ENCODE measurements at regions not wholly inside any gene's neighbourhood (a gene's known extent, or its start where the extent isn't known, plus 50 kb on each side); places are given as distances from the start of the nearest gene placed in this dataset.

GRCh38 chr10:78620985-78621799, 447.6 kb upstream of the ZMIZ1 start:
- H3K9me3 Mint-ChIP-seq (ENCODE audit: unreplicated experiment), result no peaks in the 10 kb centered on the region
- ChIA-PET POLR2A (no interaction called here), CTCF (interaction anchor here (0.6 kb wide), 1 partner anchor 29 kb away, joined by 3 read pairs; no protein-coding TSS in a partner anchor)
- BruUV-seq (replicated peaks), result no TSS peak
- no peak overlapping the region for H3K27ac Mint-ChIP-seq (ENCODE audit: low read depth, unreplicated experiment)
- peaks cover 70% of the 10 kb centered on the region for H3K27me3 Mint-ChIP-seq (ENCODE audit: insufficient read depth, unreplicated experiment)
- intact Hi-C loops (cut with micrococcal nuclease), result no loop called here
- no peak for DNase-seq (ENCODE audit: unreplicated experiment)
- TF ChIP-seq, protein P1, sequence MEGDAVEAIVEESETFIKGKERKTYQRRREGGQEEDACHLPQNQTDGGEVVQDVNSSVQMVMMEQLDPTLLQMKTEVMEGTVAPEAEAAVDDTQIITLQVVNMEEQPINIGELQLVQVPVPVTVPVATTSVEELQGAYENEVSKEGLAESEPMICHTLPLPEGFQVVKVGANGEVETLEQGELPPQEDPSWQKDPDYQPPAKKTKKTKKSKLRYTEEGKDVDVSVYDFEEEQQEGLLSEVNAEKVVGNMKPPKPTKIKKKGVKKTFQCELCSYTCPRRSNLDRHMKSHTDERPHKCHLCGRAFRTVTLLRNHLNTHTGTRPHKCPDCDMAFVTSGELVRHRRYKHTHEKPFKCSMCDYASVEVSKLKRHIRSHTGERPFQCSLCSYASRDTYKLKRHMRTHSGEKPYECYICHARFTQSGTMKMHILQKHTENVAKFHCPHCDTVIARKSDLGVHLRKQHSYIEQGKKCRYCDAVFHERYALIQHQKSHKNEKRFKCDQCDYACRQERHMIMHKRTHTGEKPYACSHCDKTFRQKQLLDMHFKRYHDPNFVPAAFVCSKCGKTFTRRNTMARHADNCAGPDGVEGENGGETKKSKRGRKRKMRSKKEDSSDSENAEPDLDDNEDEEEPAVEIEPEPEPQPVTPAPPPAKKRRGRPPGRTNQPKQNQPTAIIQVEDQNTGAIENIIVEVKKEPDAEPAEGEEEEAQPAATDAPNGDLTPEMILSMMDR (IDR thresholded peaks at IDR 0.05; ENCODE audit: unreplicated experiment), result no peak
- peaks cover 12% of the 10 kb centered on the region for H3K36me3 Mint-ChIP-seq (ENCODE audit: insufficient read depth, unreplicated experiment)
- no peak overlapping the region for H3K4me3 Mint-ChIP-seq (ENCODE audit: unreplicated experiment)
- H3K4me1 Mint-ChIP-seq (ENCODE audit: insufficient read depth, unreplicated experiment), result peaks cover 11% of the 10 kb centered on the region

DNA sequence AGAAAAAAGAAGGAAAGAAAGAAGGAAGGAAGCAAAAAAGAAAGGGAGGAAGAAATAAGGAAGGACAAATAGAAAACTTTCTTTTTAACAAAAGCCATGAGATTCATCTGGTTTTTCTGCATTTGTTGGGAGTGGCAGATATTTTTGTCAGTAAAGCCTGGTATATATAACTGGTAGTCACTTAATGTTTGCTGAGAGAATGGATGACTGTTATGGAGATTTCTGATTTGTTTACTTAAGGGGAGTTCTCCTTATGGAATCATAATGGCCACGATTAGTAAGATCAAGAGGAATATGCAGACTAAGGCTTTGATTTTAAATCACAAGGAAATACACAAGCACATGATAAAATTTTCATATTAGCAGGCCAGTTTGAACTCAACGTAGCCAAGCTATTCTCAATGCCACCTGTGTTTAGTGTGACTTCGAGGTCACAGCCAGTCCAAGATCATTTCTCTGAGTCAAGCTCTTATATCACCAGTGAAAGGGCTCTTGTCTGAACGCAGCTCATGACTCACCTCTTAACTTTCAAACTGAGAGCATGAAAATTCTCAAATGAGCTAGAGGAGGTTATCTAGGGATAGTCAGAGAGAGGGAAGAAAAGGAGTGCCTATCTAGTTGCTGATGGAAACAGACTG, 445.1 kb upstream of the ZMIZ1 start:
- no peaks in the 10 kb centered on the region for H3K9me3 Mint-ChIP-seq (ENCODE audit: unreplicated experiment)
- H3K27ac Mint-ChIP-seq (ENCODE audit: low read depth, unreplicated experiment), result no peak overlapping the region
- intact Hi-C loops (cut with micrococcal nuclease), result no loop called here
- ChIA-PET POLR2A (interaction anchor here (0.7 to 1.1 kb wide), 2 partner anchors 12 to 67 kb away, joined by 3 to 4 read pairs; no protein-coding TSS in a partner anchor), CTCF (no interaction called here)
- H3K27me3 Mint-ChIP-seq (ENCODE audit: insufficient read depth, unreplicated experiment), result peaks cover 82% of the 10 kb centered on the region
- H3K4me1 Mint-ChIP-seq (ENCODE audit: insufficient read depth, unreplicated experiment), result peaks cover 11% of the 10 kb centered on the region
- TF ChIP-seq, protein P1 (IDR thresholded peaks at IDR 0.05; ENCODE audit: unreplicated experiment), result no peak
- no peak overlapping the region for H3K4me3 Mint-ChIP-seq (ENCODE audit: unreplicated experiment)
- no TSS peak for BruUV-seq (replicated peaks)
- H3K36me3 Mint-ChIP-seq (ENCODE audit: insufficient read depth, unreplicated experiment), result peaks cover 12% of the 10 kb centered on the region
- peak; percentile 13 for DNase-seq (ENCODE audit: unreplicated experiment)

DNA sequence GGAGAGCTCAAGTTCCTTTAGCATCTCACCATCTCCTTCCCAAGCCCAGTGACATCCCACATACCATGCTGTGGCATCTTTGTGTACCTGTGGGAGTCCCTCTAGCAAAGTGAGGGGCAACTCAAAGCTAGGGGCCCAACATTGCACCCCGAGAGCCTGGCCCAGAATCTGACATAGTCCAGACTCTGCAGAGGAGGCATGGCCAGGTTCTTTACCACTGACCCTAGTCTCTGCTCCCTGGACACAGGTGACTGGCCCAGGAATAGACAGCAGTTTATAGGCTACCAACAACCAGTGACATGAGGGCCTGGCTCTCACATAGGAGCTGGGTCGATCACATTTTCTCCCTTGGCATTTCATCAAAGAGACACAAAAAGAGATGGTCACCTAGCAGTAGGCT, 444.0 kb upstream of the ZMIZ1 start:
- H3K9me3 Mint-ChIP-seq (ENCODE audit: unreplicated experiment), result no peaks in the 10 kb centered on the region
- no peak for DNase-seq (ENCODE audit: unreplicated experiment)
- TF ChIP-seq, protein P1 (IDR thresholded peaks at IDR 0.05; ENCODE audit: unreplicated experiment), result no peak
- peaks cover 11% of the 10 kb centered on the region for H3K4me1 Mint-ChIP-seq (ENCODE audit: insufficient read depth, unreplicated experiment)
- CTCF ChIA-PET, result interaction anchor here (0.8 kb wide), 1 partner anchor 129 kb away, joined by 3 read pairs; no protein-coding TSS in a partner anchor
- H3K4me3 Mint-ChIP-seq (ENCODE audit: unreplicated experiment), result no peak overlapping the region
- peaks cover 88% of the 10 kb centered on the region for H3K27me3 Mint-ChIP-seq (ENCODE audit: insufficient read depth, unreplicated experiment)
- POLR2A ChIA-PET, result interaction anchor here (1.2 kb wide), 1 partner anchor 9 kb away, joined by 3 read pairs; no protein-coding TSS in a partner anchor
- H3K27ac Mint-ChIP-seq (ENCODE audit: low read depth, unreplicated experiment), result no peak overlapping the region
- intact Hi-C loops (cut with micrococcal nuclease), result no loop called here
- BruUV-seq (replicated peaks), result no TSS peak
- H3K36me3 Mint-ChIP-seq (ENCODE audit: insufficient read depth, unreplicated experiment), result peaks cover 12% of the 10 kb centered on the region

GRCh38 chr10:78626471-78626870, 442.3 kb upstream of the ZMIZ1 start:
- H3K9me3 Mint-ChIP-seq (ENCODE audit: unreplicated experiment), result no peaks in the 10 kb centered on the region
- intact Hi-C loops (cut with micrococcal nuclease), result no loop called here
- BruUV-seq (replicated peaks), result no TSS peak
- ChIA-PET CTCF (interaction anchor here (0.5 to 1.3 kb wide), 3 partner anchors 9 to 568 kb away, joined by 3 to 4 read pairs (median 4); no protein-coding TSS in a partner anchor), POLR2A (no interaction called here)
- H3K27me3 Mint-ChIP-seq (ENCODE audit: insufficient read depth, unreplicated experiment), result peaks cover 72% of the 10 kb centered on the region
- peaks cover 11% of the 10 kb centered on the region for H3K4me1 Mint-ChIP-seq (ENCODE audit: insufficient read depth, unreplicated experiment)
- peaks cover 12% of the 10 kb centered on the region for H3K36me3 Mint-ChIP-seq (ENCODE audit: insufficient read depth, unreplicated experiment)
- no peak for DNase-seq (ENCODE audit: unreplicated experiment)
- TF ChIP-seq, protein P1 (IDR thresholded peaks at IDR 0.05; ENCODE audit: unreplicated experiment), result no peak
- no peak overlapping the region for H3K4me3 Mint-ChIP-seq (ENCODE audit: unreplicated experiment)
- no peak overlapping the region for H3K27ac Mint-ChIP-seq (ENCODE audit: low read depth, unreplicated experiment)

Measured in MCF 10A (cell line).